Hepatocyte (in vitro differentiated cells): ENCODE measurements at regions not wholly inside any gene's neighbourhood (a gene's known extent, or its start where the extent isn't known, plus 50 kb on each side); places are given as distances from the start of the nearest gene placed in this dataset.

ENCODE experiments used
- CTCF ChIP-seq: fragments of 200-600 bp; sonication (generic); IDR thresholded peaks from 2 replicates; pipeline ENCODE4 v1.5.1; 2016; ENCODE audit warnings: antibody characterized with exemption, mild to moderate bottlenecking; ENCODE audit not compliant: poor library complexity
- EZH2 ChIP-seq: fragments of 200-600 bp; sonication (generic); IDR thresholded peaks from 2 replicates; pipeline ENCODE4 v1.6.1; 2016; ENCODE audit warnings: antibody characterized with exemption, mild to moderate bottlenecking, borderline replicate concordance
- EZH2phosphoT487 ChIP-seq: fragments of 200-600 bp; sonication (generic); IDR thresholded peaks from one replicate; pipeline ENCODE4 v1.6.1; 2018; ENCODE audit warnings: antibody characterized with exemption, mild to moderate bottlenecking, low read depth, moderate library complexity; ENCODE audit not compliant: unreplicated experiment, severe bottlenecking

GRCh38 chr13:22735011-22735995 lies 445.5 kb upstream of the SGCG start:
- peak; percentile 42 for TF ChIP-seq CTCF
- no peak for TF ChIP-seq EZH2phosphoT487
- TF ChIP-seq EZH2: no peak
